ENCODE measurements at regions not wholly inside any gene's neighbourhood (a gene's known extent, or its start where the extent isn't known, plus 50 kb on each side); places are given as distances from the start of the nearest gene placed in this dataset.

DNA sequence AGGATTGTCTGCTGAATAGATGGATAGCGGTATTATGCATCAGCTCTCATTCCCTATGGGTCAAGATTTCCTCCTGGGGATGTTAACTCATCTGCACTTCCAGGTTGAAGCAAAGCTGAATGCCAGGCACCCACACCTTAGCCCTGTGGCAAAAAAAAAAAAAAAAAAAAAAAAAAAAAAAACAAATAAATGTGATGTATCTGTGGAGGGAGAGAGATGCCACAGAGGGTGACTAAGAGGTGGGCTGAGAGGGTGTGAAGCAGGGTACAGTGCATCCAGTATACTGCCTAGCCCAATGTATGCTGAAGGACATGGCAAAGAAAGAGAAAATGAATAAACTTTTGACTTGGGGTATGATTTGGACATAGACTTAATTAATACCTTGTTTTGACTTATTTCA lies 91.4 kb downstream of the COPS8 start:
- H3K4me3 Mint-ChIP-seq = no peak overlapping the region
- H3K4me1 Mint-ChIP-seq = peaks cover 4% of the 10 kb centered on the region
- Histone ChIP-seq H3K79me2 (ENCODE audit: low read depth) (no peaks in the 10 kb centered on the region), H3K4me2 (no peak overlapping the region), H4K20me1 (ENCODE audit: low read depth) (no peaks in the 10 kb centered on the region), H2AFZ (replicated peaks) (no peak overlapping the region), H3K27ac (no peak overlapping the region), H3K9me3 (ENCODE audit: low read depth) (peaks cover 8% of the 10 kb centered on the region), H3F3A (ENCODE audit: low read depth) (no peaks in the 10 kb centered on the region), H3K27me3 (no peaks in the 10 kb centered on the region), H3K9ac (no peak overlapping the region), H3K36me3 (peaks cover 4% of the 10 kb centered on the region), H3K4me3 (no peak overlapping the region), H3K4me1 (no peaks in the 10 kb centered on the region)
- H3K9me3 Mint-ChIP-seq = peaks cover 7% of the 10 kb centered on the region
- H3K36me3 Mint-ChIP-seq = no peaks in the 10 kb centered on the region
- no peak overlapping the region for H3K27ac Mint-ChIP-seq
- TF ChIP-seq EZH2 (IDR thresholded peaks at IDR 0.05) (no peak), EZH2phosphoT487 (IDR thresholded peaks at IDR 0.05) (no peak)
- TF ChIP-seq, protein P1, sequence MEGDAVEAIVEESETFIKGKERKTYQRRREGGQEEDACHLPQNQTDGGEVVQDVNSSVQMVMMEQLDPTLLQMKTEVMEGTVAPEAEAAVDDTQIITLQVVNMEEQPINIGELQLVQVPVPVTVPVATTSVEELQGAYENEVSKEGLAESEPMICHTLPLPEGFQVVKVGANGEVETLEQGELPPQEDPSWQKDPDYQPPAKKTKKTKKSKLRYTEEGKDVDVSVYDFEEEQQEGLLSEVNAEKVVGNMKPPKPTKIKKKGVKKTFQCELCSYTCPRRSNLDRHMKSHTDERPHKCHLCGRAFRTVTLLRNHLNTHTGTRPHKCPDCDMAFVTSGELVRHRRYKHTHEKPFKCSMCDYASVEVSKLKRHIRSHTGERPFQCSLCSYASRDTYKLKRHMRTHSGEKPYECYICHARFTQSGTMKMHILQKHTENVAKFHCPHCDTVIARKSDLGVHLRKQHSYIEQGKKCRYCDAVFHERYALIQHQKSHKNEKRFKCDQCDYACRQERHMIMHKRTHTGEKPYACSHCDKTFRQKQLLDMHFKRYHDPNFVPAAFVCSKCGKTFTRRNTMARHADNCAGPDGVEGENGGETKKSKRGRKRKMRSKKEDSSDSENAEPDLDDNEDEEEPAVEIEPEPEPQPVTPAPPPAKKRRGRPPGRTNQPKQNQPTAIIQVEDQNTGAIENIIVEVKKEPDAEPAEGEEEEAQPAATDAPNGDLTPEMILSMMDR (IDR thresholded peaks at IDR 0.05) = no peak
- no peak for DNase-seq (ENCODE audit: low spot score)
- H3K27me3 Mint-ChIP-seq (ENCODE audit: insufficient read depth, low read depth) = no peaks in the 10 kb centered on the region

DNA sequence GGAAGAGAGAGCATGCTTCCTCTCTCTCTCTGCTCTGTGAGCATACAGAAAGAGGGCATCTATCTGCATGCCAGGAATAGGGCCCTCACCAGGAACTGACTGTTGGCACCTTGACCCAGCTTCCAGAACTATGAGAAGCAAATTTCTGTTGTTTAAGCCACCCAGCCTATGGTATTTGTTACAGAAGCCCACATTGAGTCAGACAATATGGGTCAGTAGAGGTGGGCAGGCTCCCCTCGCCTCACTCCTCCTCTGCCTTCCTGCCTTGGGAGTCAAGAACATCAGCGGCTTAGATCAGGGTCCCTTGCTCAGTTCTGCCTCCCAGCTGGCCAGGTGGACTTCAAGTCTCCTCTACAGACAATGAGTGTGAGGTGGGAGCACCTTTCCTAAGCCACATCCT lies 92.3 kb downstream of the COPS8 start:
- Histone ChIP-seq H3K27ac (no peak overlapping the region), H3K4me2 (no peak overlapping the region), H3K9ac (no peak overlapping the region)

DNA sequence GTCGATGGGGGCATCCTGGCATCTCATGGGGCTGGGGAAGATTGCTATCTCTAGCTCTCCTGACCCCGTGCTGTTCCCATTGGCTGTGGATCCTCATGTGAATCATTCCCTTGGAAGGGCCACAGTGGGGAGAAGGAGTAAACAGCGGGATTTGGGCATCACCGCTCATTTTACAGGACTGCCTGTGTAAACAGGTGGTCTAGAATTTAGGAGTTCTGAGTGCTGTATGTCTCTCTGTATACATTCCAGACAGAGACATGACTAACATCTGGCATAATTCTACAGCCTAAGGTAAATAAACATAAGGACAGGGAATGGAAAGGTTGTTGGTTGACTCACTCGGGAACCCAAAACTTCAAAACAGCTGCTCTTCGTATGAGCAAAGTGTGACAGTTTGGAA lies 92.7 kb downstream of the COPS8 start:
- Mint-ChIP-seq H3K27me3 (ENCODE audit: insufficient read depth, low read depth) (no peaks in the 10 kb centered on the region), H3K4me1 (peaks cover 4% of the 10 kb centered on the region), H3K36me3 (no peaks in the 10 kb centered on the region), H3K4me3 (no peak overlapping the region), H3K9me3 (peaks cover 7% of the 10 kb centered on the region), H3K27ac (no peak overlapping the region)
- Histone ChIP-seq H3K4me1 (no peaks in the 10 kb centered on the region), H3K4me3 (no peak overlapping the region), H4K20me1 (ENCODE audit: low read depth) (no peaks in the 10 kb centered on the region), H3K9ac (no peak overlapping the region), H3K79me2 (ENCODE audit: low read depth) (no peaks in the 10 kb centered on the region), H3K36me3 (peaks cover 3% of the 10 kb centered on the region), H3K27ac (no peak overlapping the region), H3K27me3 (no peaks in the 10 kb centered on the region), H3K9me3 (ENCODE audit: low read depth) (peaks cover 8% of the 10 kb centered on the region), H2AFZ (replicated peaks) (no peak overlapping the region), H3K4me2 (no peak overlapping the region), H3F3A (ENCODE audit: low read depth) (no peaks in the 10 kb centered on the region)
- DNase-seq (ENCODE audit: low spot score) = no peak
- TF ChIP-seq EZH2 (IDR thresholded peaks at IDR 0.05) (no peak), EZH2phosphoT487 (IDR thresholded peaks at IDR 0.05) (no peak)
- TF ChIP-seq, protein P1 (IDR thresholded peaks at IDR 0.05) = no peak

More for the DNA sequence above, 92.3 kb downstream of the COPS8 start:
- Mint-ChIP-seq H3K4me1 (peaks cover 4% of the 10 kb centered on the region), H3K4me3 (no peak overlapping the region), H3K27ac (no peak overlapping the region), H3K36me3 (no peaks in the 10 kb centered on the region), H3K27me3 (ENCODE audit: insufficient read depth, low read depth) (no peaks in the 10 kb centered on the region), H3K9me3 (peaks cover 7% of the 10 kb centered on the region)
- Histone ChIP-seq H3K36me3 (peaks cover 4% of the 10 kb centered on the region), H3K4me1 (no peaks in the 10 kb centered on the region), H3K9me3 (ENCODE audit: low read depth) (peaks cover 8% of the 10 kb centered on the region), H3K27me3 (no peaks in the 10 kb centered on the region), H4K20me1 (ENCODE audit: low read depth) (no peaks in the 10 kb centered on the region), H3K4me3 (no peak overlapping the region), H3F3A (ENCODE audit: low read depth) (no peaks in the 10 kb centered on the region), H3K79me2 (ENCODE audit: low read depth) (no peaks in the 10 kb centered on the region), H2AFZ (replicated peaks) (no peak overlapping the region)
- no peak for TF ChIP-seq EZH2 (IDR thresholded peaks at IDR 0.05)
- TF ChIP-seq, protein P1 (IDR thresholded peaks at IDR 0.05) = no peak
- TF ChIP-seq EZH2phosphoT487 (IDR thresholded peaks at IDR 0.05) = no peak
- no peak for DNase-seq (ENCODE audit: low spot score)

Measured in neural progenitor cell (in vitro differentiated cells).